ENCODE measurements at regions not wholly inside any gene's neighbourhood (a gene's known extent, or its start where the extent isn't known, plus 50 kb on each side); places are given as distances from the start of the nearest gene placed in this dataset.
"Not testable (repeated sequence)": the region's sequence is repeated elsewhere in the genome, so short reads cannot be mapped to it uniquely, and the experiment has no call there.

- no peak overlapping the region for H3K4me3 ChIP-seq (ENCODE audit: low read depth, low read length)
- TF ChIP-seq CTCF (IDR thresholded peaks at IDR 0.05; ENCODE audit: low read depth, low read length, missing control alignments), result no peak
- in situ Hi-C loops (cut with HindIII; ENCODE audit: low sequenced_read_pairs), result loop anchor here (25.0 kb wide), 1 partner anchor 165 kb away; no protein-coding TSS in a partner anchor
- no peak for DNase-seq (ENCODE audit: low read depth)
Measured at GRCh38 chr21:17396948-17397347, 115.9 kb upstream of the CXADR start.

GRCh38 chr21:17397703-17398102, 115.1 kb upstream of the CXADR start:
- H3K4me3 ChIP-seq (ENCODE audit: low read depth, low read length), result no peak overlapping the region
- TF ChIP-seq CTCF (IDR thresholded peaks at IDR 0.05; ENCODE audit: low read depth, low read length, missing control alignments), result no peak
- DNase-seq (ENCODE audit: low read depth), result no peak
- in situ Hi-C loops (cut with HindIII; ENCODE audit: low sequenced_read_pairs), result loop anchor here (25.0 kb wide), 1 partner anchor 165 kb away; no protein-coding TSS in a partner anchor

GRCh38 chr21:17398954-17399353, 113.9 kb upstream of the CXADR start:
- H3K4me3 ChIP-seq (ENCODE audit: low read depth, low read length); DNase-seq (ENCODE audit: low read depth): not testable (repeated sequence)
- in situ Hi-C loops (cut with HindIII; ENCODE audit: low sequenced_read_pairs), result loop anchor here (25.0 kb wide), 1 partner anchor 163 kb away; no protein-coding TSS in a partner anchor

GRCh38 chr21:17402937-17403336, 109.9 kb upstream of the CXADR start:
- in situ Hi-C loops (cut with HindIII; ENCODE audit: low sequenced_read_pairs), result no loop called here
- no peak overlapping the region for H3K4me3 ChIP-seq (ENCODE audit: low read depth, low read length)
- DNase-seq (ENCODE audit: low read depth), result no peak
- no peak for TF ChIP-seq CTCF (IDR thresholded peaks at IDR 0.05; ENCODE audit: low read depth, low read length, missing control alignments)

- no peak overlapping the region for H3K4me3 ChIP-seq (ENCODE audit: low read depth, low read length)
- no peak for TF ChIP-seq CTCF (IDR thresholded peaks at IDR 0.05; ENCODE audit: low read depth, low read length, missing control alignments)
- in situ Hi-C loops (cut with HindIII; ENCODE audit: low sequenced_read_pairs), result no loop called here
- DNase-seq (ENCODE audit: low read depth), result no peak
Measured at GRCh38 chr21:17406202-17406601, 106.6 kb upstream of the CXADR start.

- no peak for TF ChIP-seq CTCF (IDR thresholded peaks at IDR 0.05; ENCODE audit: low read depth, low read length, missing control alignments)
- no peak overlapping the region for H3K4me3 ChIP-seq (ENCODE audit: low read depth, low read length)
- in situ Hi-C loops (cut with HindIII; ENCODE audit: low sequenced_read_pairs), result no loop called here
- DNase-seq (ENCODE audit: low read depth), result no peak
Measured at GRCh38 chr21:17414766-17415165, 98.1 kb upstream of the CXADR start.

- no peak for DNase-seq (ENCODE audit: low read depth)
- no peak for TF ChIP-seq CTCF (IDR thresholded peaks at IDR 0.05; ENCODE audit: low read depth, low read length, missing control alignments)
- in situ Hi-C loops (cut with HindIII; ENCODE audit: low sequenced_read_pairs), result no loop called here
- H3K4me3 ChIP-seq (ENCODE audit: low read depth, low read length), result no peak overlapping the region
Measured at GRCh38 chr21:17416139-17416538, 96.7 kb upstream of the CXADR start.

Data from astrocyte of the cerebellum (primary cell).